ENCODE measurements at regions not wholly inside any gene's neighbourhood (a gene's known extent, or its start where the extent isn't known, plus 50 kb on each side); places are given as distances from the start of the nearest gene placed in this dataset.
A peak's percentile ranks its signal among the peaks of the same experiment; 100 is the strongest.

GRCh38 chr1:239886266-239886665, 205.4 kb upstream of the FMN2 start:
- TF ChIP-seq CTCF (IDR thresholded peaks at IDR 0.05), result no peak
- ATAC-seq, result no peak
- DNase-seq, result no peak
- Histone ChIP-seq H3K4me1 (no peaks in the 10 kb centered on the region), H3K36me3 (no peaks in the 10 kb centered on the region), H3K4me3 (no peak overlapping the region), H3K9me3 (no peaks in the 10 kb centered on the region), H3K27ac (no peak overlapping the region), H3K27me3 (no peaks in the 10 kb centered on the region)
- intact Hi-C loops (cut with DNase I), result no loop called here

- Histone ChIP-seq H3K9me3 (no peaks in the 10 kb centered on the region), H3K4me1 (no peaks in the 10 kb centered on the region), H3K27me3 (no peaks in the 10 kb centered on the region), H3K4me3 (no peak overlapping the region), H3K36me3 (no peaks in the 10 kb centered on the region), H3K27ac (no peak overlapping the region)
- intact Hi-C loops (cut with DNase I), result no loop called here
- TF ChIP-seq CTCF (IDR thresholded peaks at IDR 0.05), result no peak
- DNase-seq (no peak), ATAC-seq (no peak)
These were observed 203.0 kb upstream of the FMN2 start for GRCh38 chr1:239888639-239889038.

- ATAC-seq, result no peak
- Histone ChIP-seq H3K4me3 (no peak overlapping the region), H3K27ac (no peak overlapping the region), H3K9me3 (no peaks in the 10 kb centered on the region), H3K27me3 (no peaks in the 10 kb centered on the region), H3K4me1 (no peaks in the 10 kb centered on the region), H3K36me3 (no peaks in the 10 kb centered on the region)
- intact Hi-C loops (cut with DNase I), result no loop called here
- DNase-seq, result no peak
- no peak for TF ChIP-seq CTCF (IDR thresholded peaks at IDR 0.05)
These were observed 199.9 kb upstream of the FMN2 start for GRCh38 chr1:239891621-239892358.

- Histone ChIP-seq H3K4me1 (peaks cover 4% of the 10 kb centered on the region), H3K9me3 (no peaks in the 10 kb centered on the region), H3K27ac (no peak overlapping the region), H3K4me3 (no peak overlapping the region), H3K36me3 (no peaks in the 10 kb centered on the region), H3K27me3 (no peaks in the 10 kb centered on the region)
- DNase-seq (no peak), ATAC-seq (no peak)
- TF ChIP-seq CTCF (IDR thresholded peaks at IDR 0.05), result no peak
- intact Hi-C loops (cut with DNase I), result no loop called here
These were observed 199.1 kb upstream of the FMN2 start for GRCh38 chr1:239892602-239893001.

GRCh38 chr1:239893127-239893731, 198.5 kb upstream of the FMN2 start:
- no peaks in the 10 kb centered on the region for H3K9me3 ChIP-seq
- H3K27ac ChIP-seq, result no peak overlapping the region
- H3K4me1 ChIP-seq, result peaks cover 5% of the 10 kb centered on the region
- H3K27me3 ChIP-seq, result no peaks in the 10 kb centered on the region
- H3K36me3 ChIP-seq, result no peaks in the 10 kb centered on the region
- DNase-seq (no peak), ATAC-seq (peak; percentile 11)
- no peak for TF ChIP-seq CTCF (IDR thresholded peaks at IDR 0.05)
- H3K4me3 ChIP-seq, result no peak overlapping the region
- intact Hi-C loops (cut with DNase I), result no loop called here

Data from upper lobe of right lung (tissue), 1 donor.